ENCODE measurements at regions not wholly inside any gene's neighbourhood (a gene's known extent, or its start where the extent isn't known, plus 50 kb on each side); places are given as distances from the start of the nearest gene placed in this dataset.

- FAIRE-seq (no peak), DNase-seq (ENCODE audit: insufficient read length, low spot score) (no peak)
- TF ChIP-seq CTCF (IDR thresholded peaks at IDR 0.05; ENCODE audit: insufficient read depth, missing control alignments): no peak
Measured at GRCh38 chr11:12315024-12315423, 62.3 kb upstream of the PARVA start.

GRCh38 chr11:12316432-12316831 lies 60.9 kb upstream of the PARVA start:
- DNase-seq (ENCODE audit: insufficient read length, low spot score) (no peak), FAIRE-seq (no peak)
- no peak for TF ChIP-seq CTCF (IDR thresholded peaks at IDR 0.05; ENCODE audit: insufficient read depth, missing control alignments)

GRCh38 chr11:12318791-12319438 lies 58.5 kb upstream of the PARVA start:
- DNase-seq (ENCODE audit: insufficient read length, low spot score): no peak
- peak; percentile 73 for FAIRE-seq
- no peak for TF ChIP-seq CTCF (IDR thresholded peaks at IDR 0.05; ENCODE audit: insufficient read depth, missing control alignments)

- DNase-seq (ENCODE audit: insufficient read length, low spot score) (no peak), FAIRE-seq (no peak)
- TF ChIP-seq CTCF (IDR thresholded peaks at IDR 0.05; ENCODE audit: insufficient read depth, missing control alignments): no peak
Measured at GRCh38 chr11:12319461-12319951, 57.9 kb upstream of the PARVA start.

- no peak for FAIRE-seq
- DNase-seq (ENCODE audit: insufficient read length, low spot score): no peak
- no peak for TF ChIP-seq CTCF (IDR thresholded peaks at IDR 0.05; ENCODE audit: insufficient read depth, missing control alignments)
Measured at GRCh38 chr11:12319988-12320387, 57.4 kb upstream of the PARVA start.

GRCh38 chr11:12321217-12321937 lies 56.0 kb upstream of the PARVA start:
- no peak for DNase-seq (ENCODE audit: insufficient read length, low spot score)
- TF ChIP-seq CTCF (IDR thresholded peaks at IDR 0.05; ENCODE audit: insufficient read depth, missing control alignments): no peak
- no peak for FAIRE-seq

GRCh38 chr11:12324585-12324984 lies 52.8 kb upstream of the PARVA start:
- TF ChIP-seq CTCF (IDR thresholded peaks at IDR 0.05; ENCODE audit: insufficient read depth, missing control alignments): no peak
- no peak for FAIRE-seq
- DNase-seq (ENCODE audit: insufficient read length, low spot score): no peak
